ENCODE measurements at regions not wholly inside any gene's neighbourhood (a gene's known extent, or its start where the extent isn't known, plus 50 kb on each side); places are given as distances from the start of the nearest gene placed in this dataset.

GRCh38 chr11:27244900-27245299, 118.1 kb downstream of the CCDC34 start:
- no peak for ATAC-seq
- peaks cover 2% of the 10 kb centered on the region for H3K27me3 Mint-ChIP-seq
- POLR2A ChIA-PET = no interaction called here
- H3K9me3 Mint-ChIP-seq = no peaks in the 10 kb centered on the region
- CTCF ChIA-PET = no interaction called here
- DNase-seq = no peak
- intact Hi-C loops (cut with micrococcal nuclease) = no loop called here
- H3K4me3 Mint-ChIP-seq = no peak overlapping the region
- H3K36me3 Mint-ChIP-seq (ENCODE audit: low read depth) = no peaks in the 10 kb centered on the region
- H3K4me1 Mint-ChIP-seq (ENCODE audit: low read depth) = no peaks in the 10 kb centered on the region
- TF ChIP-seq CTCF (IDR thresholded peaks at IDR 0.05) = no peak
- H3K27ac Mint-ChIP-seq = no peak overlapping the region

GRCh38 chr11:27242591-27242990, 120.4 kb downstream of the CCDC34 start:
- no peak for TF ChIP-seq CTCF (IDR thresholded peaks at IDR 0.05)
- Mint-ChIP-seq H3K27me3 (peaks cover 5% of the 10 kb centered on the region), H3K9me3 (no peaks in the 10 kb centered on the region)

GRCh38 chr11:27241311-27242122, 121.5 kb downstream of the CCDC34 start:
- no peaks in the 10 kb centered on the region for H3K4me1 Mint-ChIP-seq (ENCODE audit: low read depth)
- H3K27me3 Mint-ChIP-seq = peaks cover 5% of the 10 kb centered on the region
- DNase-seq (no peak), ATAC-seq (no peak)
- TF ChIP-seq CTCF (IDR thresholded peaks at IDR 0.05) = no peak
- ChIA-PET CTCF (no interaction called here), POLR2A (no interaction called here)
- no peaks in the 10 kb centered on the region for H3K36me3 Mint-ChIP-seq (ENCODE audit: low read depth)
- no peak overlapping the region for H3K4me3 Mint-ChIP-seq
- H3K9me3 Mint-ChIP-seq = no peaks in the 10 kb centered on the region
- intact Hi-C loops (cut with micrococcal nuclease) = no loop called here
- H3K27ac Mint-ChIP-seq = no peak overlapping the region

More at GRCh38 chr11:27242591-27242990, 120.4 kb downstream of the CCDC34 start:
- no peak for ATAC-seq
- intact Hi-C loops (cut with micrococcal nuclease) = no loop called here
- no peak overlapping the region for H3K4me3 Mint-ChIP-seq
- DNase-seq = no peak
- ChIA-PET CTCF (no interaction called here), POLR2A (no interaction called here)
- no peaks in the 10 kb centered on the region for H3K4me1 Mint-ChIP-seq (ENCODE audit: low read depth)
- no peak overlapping the region for H3K27ac Mint-ChIP-seq
- no peaks in the 10 kb centered on the region for H3K36me3 Mint-ChIP-seq (ENCODE audit: low read depth)

GRCh38 chr11:27239305-27239942, 123.6 kb downstream of the CCDC34 start:
- ATAC-seq (no peak), DNase-seq (no peak)
- POLR2A ChIA-PET = no interaction called here
- Mint-ChIP-seq H3K4me3 (no peak overlapping the region), H3K36me3 (ENCODE audit: low read depth) (no peaks in the 10 kb centered on the region), H3K27me3 (peaks cover 5% of the 10 kb centered on the region), H3K4me1 (ENCODE audit: low read depth) (no peaks in the 10 kb centered on the region), H3K27ac (no peak overlapping the region), H3K9me3 (no peaks in the 10 kb centered on the region)
- CTCF ChIA-PET = no interaction called here
- TF ChIP-seq CTCF (IDR thresholded peaks at IDR 0.05) = no peak
- intact Hi-C loops (cut with micrococcal nuclease) = no loop called here

GRCh38 chr11:27238811-27239210, 124.2 kb downstream of the CCDC34 start:
- ATAC-seq (no peak), DNase-seq (no peak)
- ChIA-PET POLR2A (no interaction called here), CTCF (no interaction called here)
- H3K27me3 Mint-ChIP-seq = peaks cover 5% of the 10 kb centered on the region
- intact Hi-C loops (cut with micrococcal nuclease) = no loop called here
- no peak overlapping the region for H3K27ac Mint-ChIP-seq
- no peaks in the 10 kb centered on the region for H3K9me3 Mint-ChIP-seq
- TF ChIP-seq CTCF (IDR thresholded peaks at IDR 0.05) = no peak
- no peak overlapping the region for H3K4me3 Mint-ChIP-seq
- no peaks in the 10 kb centered on the region for H3K4me1 Mint-ChIP-seq (ENCODE audit: low read depth)
- no peaks in the 10 kb centered on the region for H3K36me3 Mint-ChIP-seq (ENCODE audit: low read depth)
